ENCODE measurements at regions not wholly inside any gene's neighbourhood (a gene's known extent, or its start where the extent isn't known, plus 50 kb on each side); places are given as distances from the start of the nearest gene placed in this dataset.

- TF ChIP-seq ATF6 (CRISPR knock-in tag; conservative IDR thresholded peaks at IDR 0.05): 0 out of 2 replicates have a peak, but pooled peaks have one; percentile 51
- peak; percentile 99; the same call in 1 of the 2 replicates for TF ChIP-seq CHD4 (IDR thresholded peaks at IDR 0.05; ENCODE audit: borderline replicate concordance, low read length)
- TF ChIP-seq GZF1 (CRISPR knock-in tag; IDR thresholded peaks at IDR 0.05): 0 out of 2 replicates have a peak, but pooled peaks have one; percentile 13
- peak; percentile 98 for TF ChIP-seq ISL2 (CRISPR knock-in tag; IDR thresholded peaks at IDR 0.05)
- TF ChIP-seq POLR2AphosphoS5 (IDR thresholded peaks at IDR 0.05; ENCODE audit: low read depth, low read length): no peak; the same call in none of the 2 replicates
- peak; percentile 100 for TF ChIP-seq NCOA2 (CRISPR knock-in tag; IDR thresholded peaks at IDR 0.05)
- peak; percentile 92 for TF ChIP-seq ZFX (CRISPR knock-in tag; IDR thresholded peaks at IDR 0.05; ENCODE audit: low read depth)
- TF ChIP-seq ELK4 (CRISPR knock-in tag; IDR thresholded peaks at IDR 0.05; ENCODE audit: borderline replicate concordance): no peak
- TF ChIP-seq PLRG1 (conservative IDR thresholded peaks at IDR 0.05): no peak
- peak; percentile 96 for TF ChIP-seq ZNF619 (CRISPR knock-in tag; IDR thresholded peaks at IDR 0.05)
- peak; percentile 98 for TF ChIP-seq ZKSCAN8 (CRISPR knock-in tag; IDR thresholded peaks at IDR 0.05; ENCODE audit: borderline replicate concordance)
- no peak for TF ChIP-seq EEA1 (CRISPR knock-in tag; IDR thresholded peaks at IDR 0.05; ENCODE audit: borderline replicate concordance)
- no peak for TF ChIP-seq NFE2 (CRISPR knock-in tag; IDR thresholded peaks at IDR 0.05)
- no peak for TF ChIP-seq ZNF530 (CRISPR knock-in tag; IDR thresholded peaks at IDR 0.05; ENCODE audit: low read depth)
- TF ChIP-seq HHEX (CRISPR knock-in tag; IDR thresholded peaks at IDR 0.05): peak; percentile 76
- TF ChIP-seq TBX2 (CRISPR knock-in tag; IDR thresholded peaks at IDR 0.05; ENCODE audit: borderline replicate concordance): peak; percentile 100
- peak; percentile 95 for TF ChIP-seq ZFP36L1 (CRISPR knock-in tag; IDR thresholded peaks at IDR 0.05)
- no peak for TF ChIP-seq SUZ12 (IDR thresholded peaks at IDR 0.05; ENCODE audit: low read depth, low read length)
- TF ChIP-seq SOX13 (IDR thresholded peaks at IDR 0.05): peak; percentile 96
- peak in 1 of 2 experiments; percentile 99; a peak in 3 of 4 replicates for TF ChIP-seq SOX13 (CRISPR knock-in tag; conservative IDR thresholded peaks at IDR 0.05 in 1 of 2, IDR thresholded peaks at IDR 0.05 in 1 of 2)
- TF ChIP-seq HIVEP1 (CRISPR knock-in tag; IDR thresholded peaks at IDR 0.05): peak; percentile 97
- TF ChIP-seq ADNP (CRISPR knock-in tag; IDR thresholded peaks at IDR 0.05): 0 out of 2 replicates have a peak, but pooled peaks have one; percentile 31
- TF ChIP-seq NFIB (CRISPR knock-in tag; IDR thresholded peaks at IDR 0.05; ENCODE audit: borderline replicate concordance): peak; percentile 98; the same call in 1 of the 2 replicates
- TF ChIP-seq ZNF30 (CRISPR knock-in tag; IDR thresholded peaks at IDR 0.05): no peak
- peak; percentile 97 for TF ChIP-seq HMG20B (CRISPR knock-in tag; conservative IDR thresholded peaks at IDR 0.05)
- peak; percentile 100 for TF ChIP-seq IKZF5 (CRISPR knock-in tag; IDR thresholded peaks at IDR 0.05)
Measured at GRCh38 chr20:17863577-17864292, 104.9 kb downstream of the SNX5 start (continued).

Measured in HepG2 (cell line).